Activated CD4-positive, alpha-beta memory T cell treated with anti-CD3 and anti-CD28 coated beads, Interleukin-2, amount 10 ng/mL, durations not matched to agents 7 days and 5 days (primary cell): ENCODE measurements at regions not wholly inside any gene's neighbourhood (a gene's known extent, or its start where the extent isn't known, plus 50 kb on each side); places are given as distances from the start of the nearest gene placed in this dataset.

ENCODE experiments used
- CTCF ChIA-PET: fragments of 350-600 bp; sonication (Branson Sonifier 250); formaldehyde crosslinking; loops from one replicate; lab custom pipeline; 2021; ENCODE audit warnings: antibody characterized with exemption, inconsistent platforms; lab: Charles Lee
- POLR2A ChIA-PET: fragments of 350-600 bp; sonication (Branson Sonifier 250); formaldehyde crosslinking; loops from one replicate; lab custom pipeline; 2021; ENCODE audit warnings: antibody characterized with exemption; lab: Charles Lee
- DNase-seq: peaks from one replicate; pipeline ENCODE4 v3.0.0-alpha.2; 2020
- H3K27ac Mint-ChIP-seq: one replicate; pipeline ENCODE4 v1.8.0; 2021; ENCODE audit warnings: mild to moderate bottlenecking, mixed read lengths
- H3K27me3 Mint-ChIP-seq: one replicate; pipeline ENCODE4 v1.8.0; 2021; ENCODE audit warnings: mixed read lengths
- H3K36me3 Mint-ChIP-seq: one replicate; pipeline ENCODE4 v1.8.0; 2021; ENCODE audit warnings: low read depth, mixed read lengths
- H3K4me1 Mint-ChIP-seq: one replicate; pipeline ENCODE4 v1.8.0; 2021; ENCODE audit warnings: mixed read lengths
- H3K4me3 Mint-ChIP-seq: one replicate; pipeline ENCODE4 v1.8.0; 2021; ENCODE audit warnings: mild to moderate bottlenecking, mixed read lengths
- H3K9me3 Mint-ChIP-seq: one replicate; pipeline ENCODE4 v1.8.0; 2021; ENCODE audit warnings: mixed read lengths

DNA sequence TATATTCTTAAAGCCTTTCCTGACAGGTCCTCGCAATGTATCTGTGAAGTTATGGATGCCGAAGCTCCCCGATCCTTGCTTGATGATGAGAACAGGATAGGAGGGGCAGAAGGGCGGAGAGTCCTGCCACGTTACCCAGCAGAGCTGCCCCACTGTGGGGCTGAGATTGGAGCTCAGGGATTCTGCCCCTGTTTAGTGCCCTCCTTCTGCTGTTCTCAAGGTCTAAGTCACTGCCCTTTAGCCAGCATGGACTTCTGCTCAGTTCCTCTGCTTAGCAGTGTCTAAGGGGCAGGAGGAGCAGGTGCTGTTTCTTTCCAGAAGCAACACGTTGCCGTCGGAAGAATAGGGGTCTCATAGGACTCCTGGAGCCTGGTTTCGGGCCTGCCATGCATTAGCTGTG, 164.2 kb upstream of the B3GAT1 start:
- H3K27ac Mint-ChIP-seq, result no peak overlapping the region
- H3K4me3 Mint-ChIP-seq, result no peak overlapping the region
- ChIA-PET CTCF (no interaction called here), POLR2A (no interaction called here)
- H3K27me3 Mint-ChIP-seq, result peaks cover 18% of the 10 kb centered on the region
- DNase-seq, result no peak
- H3K4me1 Mint-ChIP-seq, result no peaks in the 10 kb centered on the region
- no peaks in the 10 kb centered on the region for H3K36me3 Mint-ChIP-seq
- H3K9me3 Mint-ChIP-seq, result no peaks in the 10 kb centered on the region

- H3K36me3 Mint-ChIP-seq, result no peaks in the 10 kb centered on the region
- ChIA-PET CTCF (no interaction called here), POLR2A (no interaction called here)
- H3K27me3 Mint-ChIP-seq, result peaks cover 21% of the 10 kb centered on the region
- DNase-seq, result no peak
- no peak overlapping the region for H3K4me3 Mint-ChIP-seq
- H3K27ac Mint-ChIP-seq, result no peak overlapping the region
- H3K4me1 Mint-ChIP-seq, result no peaks in the 10 kb centered on the region
- H3K9me3 Mint-ChIP-seq, result no peaks in the 10 kb centered on the region
These were observed 163.6 kb upstream of the B3GAT1 start for GRCh38 chr11:134575504-134576230.

DNA sequence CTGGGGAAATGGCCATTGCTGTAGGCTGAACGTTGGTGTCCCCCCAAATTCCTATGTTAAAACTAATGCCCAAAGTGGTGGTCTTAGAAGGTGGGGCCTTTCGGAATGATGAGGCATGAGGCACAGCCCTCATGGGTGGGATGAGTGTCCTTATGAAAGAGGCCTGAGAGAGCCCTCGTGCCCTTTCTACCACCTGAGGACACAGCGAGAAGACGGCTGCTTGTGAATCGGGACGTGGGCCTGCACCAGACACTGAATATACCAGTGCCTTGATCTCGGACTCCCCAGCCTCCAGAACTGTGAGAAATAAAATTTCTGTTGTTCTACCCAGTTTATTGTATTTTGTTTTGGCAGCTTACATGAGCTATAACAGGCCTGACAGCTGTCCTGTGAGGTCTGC, 162.9 kb upstream of the B3GAT1 start:
- H3K27me3 Mint-ChIP-seq, result peaks cover 21% of the 10 kb centered on the region
- no peaks in the 10 kb centered on the region for H3K9me3 Mint-ChIP-seq
- POLR2A ChIA-PET, result no interaction called here
- no peaks in the 10 kb centered on the region for H3K4me1 Mint-ChIP-seq
- no peak overlapping the region for H3K27ac Mint-ChIP-seq
- H3K36me3 Mint-ChIP-seq, result no peaks in the 10 kb centered on the region
- CTCF ChIA-PET, result no interaction called here
- no peak for DNase-seq
- no peak overlapping the region for H3K4me3 Mint-ChIP-seq

DNA sequence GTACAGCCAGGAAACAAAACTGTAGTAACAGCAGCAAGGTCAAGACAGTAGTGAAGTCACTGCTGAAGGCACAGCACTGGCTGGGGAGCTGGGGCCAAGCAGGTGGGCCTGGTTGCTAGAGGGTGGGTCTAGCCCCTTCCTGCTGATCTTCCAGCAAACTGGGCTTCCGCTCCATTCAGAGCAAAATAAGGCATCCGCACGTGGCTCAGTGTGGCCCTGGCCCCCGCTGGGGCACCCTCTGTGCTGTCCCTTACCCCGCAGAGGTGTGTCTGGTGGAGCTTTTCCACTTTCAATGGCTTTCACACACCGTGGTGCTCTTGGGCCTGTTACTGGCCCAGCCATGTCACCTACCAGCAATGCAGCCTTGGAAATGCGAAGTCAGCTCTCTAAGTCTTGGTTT, 162.4 kb upstream of the B3GAT1 start:
- Mint-ChIP-seq H3K27me3 (peaks cover 22% of the 10 kb centered on the region), H3K4me1 (no peaks in the 10 kb centered on the region), H3K9me3 (no peaks in the 10 kb centered on the region), H3K4me3 (no peak overlapping the region), H3K27ac (no peak overlapping the region), H3K36me3 (no peaks in the 10 kb centered on the region)
- CTCF ChIA-PET, result no interaction called here
- POLR2A ChIA-PET, result no interaction called here
- DNase-seq, result no peak

GRCh38 chr11:134573857-134574256, 161.8 kb upstream of the B3GAT1 start:
- no peaks in the 10 kb centered on the region for H3K4me1 Mint-ChIP-seq
- H3K27ac Mint-ChIP-seq, result no peak overlapping the region
- no peaks in the 10 kb centered on the region for H3K9me3 Mint-ChIP-seq
- no peaks in the 10 kb centered on the region for H3K36me3 Mint-ChIP-seq
- ChIA-PET POLR2A (no interaction called here), CTCF (no interaction called here)
- no peak for DNase-seq
- no peak overlapping the region for H3K4me3 Mint-ChIP-seq
- peaks cover 23% of the 10 kb centered on the region for H3K27me3 Mint-ChIP-seq

- H3K36me3 Mint-ChIP-seq, result no peaks in the 10 kb centered on the region
- H3K4me1 Mint-ChIP-seq, result no peaks in the 10 kb centered on the region
- peaks cover 25% of the 10 kb centered on the region for H3K27me3 Mint-ChIP-seq
- ChIA-PET POLR2A (no interaction called here), CTCF (no interaction called here)
- no peaks in the 10 kb centered on the region for H3K9me3 Mint-ChIP-seq
- H3K4me3 Mint-ChIP-seq, result no peak overlapping the region
- H3K27ac Mint-ChIP-seq, result no peak overlapping the region
- no peak for DNase-seq
These were observed 161.0 kb upstream of the B3GAT1 start for GRCh38 chr11:134572741-134573675.

- CTCF ChIA-PET, result interaction anchor here (0.9 kb wide), 2 partner anchors 10 to 20 kb away, joined by 3 read pairs; no protein-coding TSS in a partner anchor
- DNase-seq, result no peak
- Mint-ChIP-seq H3K4me1 (no peaks in the 10 kb centered on the region), H3K9me3 (no peaks in the 10 kb centered on the region), H3K36me3 (no peaks in the 10 kb centered on the region), H3K27ac (no peak overlapping the region), H3K27me3 (peaks cover 25% of the 10 kb centered on the region), H3K4me3 (no peak overlapping the region)
- POLR2A ChIA-PET, result no interaction called here
These were observed 159.3 kb upstream of the B3GAT1 start for GRCh38 chr11:134571301-134571700.

GRCh38 chr11:134569195-134569594, 157.2 kb upstream of the B3GAT1 start:
- Mint-ChIP-seq H3K27ac (no peak overlapping the region), H3K9me3 (no peaks in the 10 kb centered on the region), H3K27me3 (peaks cover 25% of the 10 kb centered on the region), H3K4me3 (no peak overlapping the region), H3K36me3 (no peaks in the 10 kb centered on the region), H3K4me1 (no peaks in the 10 kb centered on the region)
- DNase-seq, result no peak
- POLR2A ChIA-PET, result no interaction called here
- CTCF ChIA-PET, result no interaction called here

DNA sequence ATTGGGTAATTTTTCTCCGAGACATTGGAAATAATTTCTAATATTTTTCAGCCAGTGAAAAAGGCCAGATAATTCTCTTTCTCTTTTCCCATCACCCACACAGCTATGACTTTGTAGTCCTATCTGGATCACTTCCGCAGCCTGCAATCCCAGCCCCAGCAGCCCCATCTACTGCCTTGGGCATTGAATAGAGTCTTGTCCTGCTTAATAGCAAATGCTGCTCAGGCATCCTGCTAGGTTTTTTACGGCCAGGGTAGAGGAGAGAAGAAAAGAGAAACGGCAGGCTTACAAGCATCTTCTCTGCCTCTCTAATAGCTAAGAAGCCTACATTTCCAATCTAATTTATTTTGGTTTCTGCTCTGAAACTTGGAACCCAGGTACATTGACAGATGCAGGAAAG, 154.3 kb upstream of the B3GAT1 start:
- Mint-ChIP-seq H3K36me3 (no peaks in the 10 kb centered on the region), H3K4me3 (no peak overlapping the region), H3K27ac (no peak overlapping the region), H3K4me1 (no peaks in the 10 kb centered on the region), H3K27me3 (peaks cover 24% of the 10 kb centered on the region), H3K9me3 (no peaks in the 10 kb centered on the region)
- no peak for DNase-seq
- POLR2A ChIA-PET, result no interaction called here
- CTCF ChIA-PET, result interaction anchor here (0.7 to 1.2 kb wide), 2 partner anchors 9 to 93 kb away, joined by 3 read pairs; no protein-coding TSS in a partner anchor

- ChIA-PET POLR2A (no interaction called here), CTCF (no interaction called here)
- Mint-ChIP-seq H3K27me3 (peaks cover 17% of the 10 kb centered on the region), H3K9me3 (no peaks in the 10 kb centered on the region), H3K27ac (no peak overlapping the region), H3K4me3 (no peak overlapping the region), H3K4me1 (no peaks in the 10 kb centered on the region), H3K36me3 (no peaks in the 10 kb centered on the region)
- no peak for DNase-seq
These were observed 153.4 kb upstream of the B3GAT1 start for GRCh38 chr11:134565343-134565891.

DNA sequence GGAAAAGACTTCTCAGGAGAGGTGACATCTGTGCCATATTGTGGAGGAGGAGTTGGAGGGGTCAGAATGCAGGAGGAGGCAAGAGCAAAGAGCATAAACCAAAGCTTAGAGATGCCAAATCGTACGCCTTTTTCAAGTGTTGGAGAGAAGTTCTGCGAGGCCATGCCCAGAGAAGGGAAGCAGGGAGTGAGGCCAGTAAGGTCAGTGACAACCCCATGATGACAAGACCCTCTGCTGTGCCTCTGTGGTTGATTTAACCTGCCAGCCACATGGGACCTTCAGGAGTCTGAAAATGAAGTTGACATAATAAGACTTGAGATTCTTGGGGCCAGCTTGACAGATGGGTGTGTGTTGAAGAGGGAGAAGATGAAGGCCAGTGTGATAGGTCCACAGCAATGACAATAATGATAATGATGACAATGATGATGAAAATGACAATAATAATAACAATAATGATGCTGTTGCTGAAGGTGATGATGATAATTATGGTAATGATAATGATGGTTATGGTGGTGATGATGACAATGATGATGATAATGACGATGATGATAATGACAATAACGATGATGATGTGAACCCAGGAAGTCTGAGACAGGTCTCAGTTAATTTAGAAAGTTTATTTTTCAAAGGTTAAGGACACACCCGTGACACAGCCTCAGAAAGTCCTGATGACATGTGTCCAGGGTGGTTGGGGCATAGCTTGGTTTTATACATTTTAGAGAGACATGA, 152.6 kb upstream of the B3GAT1 start:
- H3K4me3 Mint-ChIP-seq, result no peak overlapping the region
- H3K27me3 Mint-ChIP-seq, result peaks cover 13% of the 10 kb centered on the region
- H3K9me3 Mint-ChIP-seq, result no peaks in the 10 kb centered on the region
- H3K36me3 Mint-ChIP-seq, result no peaks in the 10 kb centered on the region
- H3K4me1 Mint-ChIP-seq, result no peaks in the 10 kb centered on the region
- POLR2A ChIA-PET, result no interaction called here
- CTCF ChIA-PET, result no interaction called here
- H3K27ac Mint-ChIP-seq, result no peak overlapping the region
- no peak for DNase-seq

GRCh38 chr11:134562941-134563471, 151.0 kb upstream of the B3GAT1 start:
- POLR2A ChIA-PET, result no interaction called here
- Mint-ChIP-seq H3K9me3 (no peaks in the 10 kb centered on the region), H3K27ac (no peak overlapping the region), H3K4me3 (no peak overlapping the region), H3K4me1 (no peaks in the 10 kb centered on the region), H3K36me3 (no peaks in the 10 kb centered on the region), H3K27me3 (peaks cover 4% of the 10 kb centered on the region)
- CTCF ChIA-PET, result no interaction called here
- peak; percentile 9 for DNase-seq

- peak; percentile 5 for DNase-seq
- Mint-ChIP-seq H3K36me3 (no peaks in the 10 kb centered on the region), H3K4me3 (no peak overlapping the region), H3K27ac (no peak overlapping the region), H3K4me1 (no peaks in the 10 kb centered on the region), H3K9me3 (no peaks in the 10 kb centered on the region), H3K27me3 (peaks cover 6% of the 10 kb centered on the region)
- POLR2A ChIA-PET, result no interaction called here
- CTCF ChIA-PET, result no interaction called here
These were observed 150.2 kb upstream of the B3GAT1 start for GRCh38 chr11:134562196-134562595.
